K562 (cell line): ENCODE measurements at regions not wholly inside any gene's neighbourhood (a gene's known extent, or its start where the extent isn't known, plus 50 kb on each side); places are given as distances from the start of the nearest gene placed in this dataset.

Experiments used
- ATAC-seq: fragments of 200-7000 bp; cut with Tn5 transposase; 3 replicates; pipeline ENCODE4 v1.9.1; 2020; ENCODE audit warnings: moderate library complexity
- BruUV-seq: library from RNA; stranded (reverse); fragments of 400-500 nt; replicated peaks from 2 replicates; lab custom pipeline; 2021; lab: Mats Ljungman, UMichigan
- CTCF ChIA-PET: fragments of 300-600 bp; formaldehyde crosslinking; extraction: SDS; loops from one replicate; lab custom pipeline; 2021; ENCODE audit warnings: low intra/inter-chr PET ratio; lab: Yijun Ruan, JAX
- POLR2A ChIA-PET: fragments of 300-600, 350-650 bp; sonication (Branson Sonifier 250); formaldehyde crosslinking; extraction: SDS; loops from one replicate; lab custom pipeline; 2021; ENCODE audit warnings: antibody characterized with exemption, inconsistent platforms; lab: Yijun Ruan, JAX
- DNase-seq, 4 experiments: peaks; one replicate each; pipeline versions ENCODE4 v3.0.0 to v3.0.0-alpha.2; 2011 to 2018; ENCODE audit warnings: low spot score in 3 of 4, mixed read lengths in 3 of 4; ENCODE audit errors: extremely low read depth in 1 of 4
- FAIRE-seq: peaks from 2 replicates; lab custom pipeline; 2011; peaks lifted over from hg19 to GRCh38; lab: Jason Lieb, UNC
- H2AFZ ChIP-seq: 2 replicates; pipeline ENCODE4 v1.6.0; 2011; ENCODE audit warnings: low read depth, low read length, control low read depth, inconsistent platforms
- H3K27ac ChIP-seq: fragments of 200-600 bp; 3 replicates; pipeline ENCODE4 v1.8.0; 2011; ENCODE audit warnings: low read depth, mild to moderate bottlenecking, control low read depth, inconsistent platforms, low read length, moderate library complexity, mixed read lengths; ENCODE audit errors: extremely low read depth
- H3K27me3 ChIP-seq, 2 experiments: fragments of 300-600 bp in 1 of 2; 2 replicates in 1 of 2; 3 replicates in 1 of 2; pipeline versions ENCODE4 v1.6.0 to v1.8.0; 2011; ENCODE audit warnings: inconsistent platforms in 2 of 2, low read length in 2 of 2, mild to moderate bottlenecking in 1 of 2, mixed read lengths in 1 of 2, moderate library complexity in 1 of 2; ENCODE audit not compliant: control insufficient read depth in 2 of 2, insufficient read depth in 2 of 2
- H3K36me3 ChIP-seq: fragments of 300-600 bp; 3 replicates; pipeline ENCODE4 v1.8.0; 2011; ENCODE audit warnings: mild to moderate bottlenecking, low read length, inconsistent platforms; ENCODE audit not compliant: control insufficient read depth, insufficient read depth
- H3K4me1 ChIP-seq, 2 experiments: fragments of 200-600 bp in 1 of 2; replicated peaks in 1 of 2; 2 replicates in 1 of 2; 3 replicates in 1 of 2; pipeline versions ENCODE4 v1.5.1 to v1.8.0; 2011; ENCODE audit warnings: inconsistent platforms in 2 of 2, low read length in 2 of 2, mild to moderate bottlenecking in 1 of 2, mixed read lengths in 1 of 2, moderate library complexity in 1 of 2; ENCODE audit not compliant: control insufficient read depth in 2 of 2, insufficient read depth in 2 of 2
- H3K4me2 ChIP-seq: 2 replicates; pipeline ENCODE4 v1.6.1; 2011; ENCODE audit warnings: low read length, control low read depth, inconsistent platforms, mixed read lengths; ENCODE audit not compliant: insufficient read depth
- H3K4me3 ChIP-seq: fragments of 200-600 bp; sonication (generic), shearing (Covaris generic); 2 replicates; pipeline ENCODE4 v1.5.1; 2016; ENCODE audit warnings: control low read depth, inconsistent platforms
- H3K79me2 ChIP-seq: fragments of 200-600 bp; 3 replicates; pipeline ENCODE4 v1.8.0; 2011; ENCODE audit warnings: low read length, inconsistent platforms; ENCODE audit not compliant: control insufficient read depth, insufficient read depth
- H3K9ac ChIP-seq, 2 experiments: 2 replicates each; pipeline versions ENCODE4 v1.6.0 to v1.6.1; 2011; ENCODE audit warnings: low read depth in 2 of 2, low read length in 2 of 2, control low read depth in 1 of 2, inconsistent platforms in 1 of 2, mild to moderate bottlenecking in 1 of 2, mixed read lengths in 1 of 2; ENCODE audit not compliant: insufficient read depth in 1 of 2
- H3K9me1 ChIP-seq: one replicate; pipeline ENCODE4 v1.6.0; 2011; ENCODE audit warnings: inconsistent platforms, mild to moderate bottlenecking, low read length, moderate library complexity; ENCODE audit not compliant: control insufficient read depth, insufficient read depth
- H3K9me3 ChIP-seq: replicated peaks from 2 replicates; pipeline ENCODE4 v1.5.1; 2011; ENCODE audit warnings: low read depth, low read length, inconsistent platforms; ENCODE audit not compliant: control insufficient read depth, insufficient read depth
- H4K20me1 ChIP-seq: replicated peaks from 2 replicates; pipeline ENCODE4 v1.6.1; 2011; ENCODE audit warnings: low read length, inconsistent platforms, mixed read lengths; ENCODE audit not compliant: control insufficient read depth, insufficient read depth
- ATF1 ChIP-seq, 2 experiments: fragments of 450-650 bp in 1 of 2; IDR thresholded peaks; 2 replicates each; pipeline ENCODE4 v1.6.1; 2016; ENCODE audit warnings: missing compliant biosample characterization in 1 of 2, missing genetic modification characterization in 1 of 2
- CBX8 ChIP-seq: fragments of 200-600 bp; sonication (generic); IDR thresholded peaks from 2 replicates; pipeline ENCODE4 v1.6.1; 2012; ENCODE audit warnings: borderline replicate concordance, mixed run types, low read depth, mild to moderate bottlenecking, moderate library complexity, mixed read lengths, low read length, control low read depth, inconsistent platforms; ENCODE audit not compliant: poor library complexity, severe bottlenecking; ENCODE audit errors: extremely low read depth
- E2F3 ChIP-seq: fragments of 250-450 bp; sonication (Bioruptor Pico); IDR thresholded peaks from 2 replicates; pipeline ENCODE4 v1.4.0; 2020; ENCODE audit warnings: mild to moderate bottlenecking
- ETV6 ChIP-seq, 3 experiments: fragments of 150-350 bp in 1 of 3; sonication (generic) in 1 of 3; formaldehyde crosslinking in 1 of 3; IDR thresholded peaks; 2 replicates each; pipeline versions ENCODE4 v1.6.1 to v1.8.0; 2014 to 2022; ENCODE audit warnings: borderline replicate concordance in 2 of 3, low read depth in 2 of 3, antibody characterized with exemption in 1 of 3, low read length in 1 of 3, mild to moderate bottlenecking in 1 of 3, missing genetic modification reagents in 1 of 3
- MYBL2 ChIP-seq, 2 experiments: fragments of 450-650 bp in 1 of 2; sonication (generic) in 1 of 2; formaldehyde crosslinking in 1 of 2; IDR thresholded peaks; 2 replicates each; pipeline versions ENCODE4 v1.6.1 to v1.8.1; 2017 to 2022; ENCODE audit warnings: borderline replicate concordance in 1 of 2, inconsistent platforms in 1 of 2, low read depth in 1 of 2, mild to moderate bottlenecking in 1 of 2, missing genetic modification reagents in 1 of 2, moderate library complexity in 1 of 2
- POLR2B ChIP-seq: fragments of 450-650 bp; IDR thresholded peaks from 2 replicates; pipeline ENCODE4 v1.6.1; 2018; ENCODE audit warnings: low read depth; ENCODE audit not compliant: partially characterized antibody
- SP2 ChIP-seq: IDR thresholded peaks from 2 replicates; pipeline ENCODE4 v1.6.1; 2011; ENCODE audit warnings: mild to moderate bottlenecking, low read depth, low read length, moderate library complexity; ENCODE audit not compliant: poor library complexity, severe bottlenecking; ENCODE audit errors: extremely low read depth
- SRSF3 ChIP-seq: fragments of 200-400 bp; formaldehyde crosslinking; IDR thresholded peaks from 2 replicates; pipeline ENCODE4 v1.6.1; 2016; ENCODE audit warnings: mild to moderate bottlenecking, low read length, moderate library complexity; ENCODE audit not compliant: insufficient read depth
- ZBTB12 ChIP-seq: fragments of 250-450 bp; sonication (Bioruptor Pico); IDR thresholded peaks from 2 replicates; pipeline ENCODE4 v1.4.0; 2020
- ZNF24 ChIP-seq: fragments of 450-650 bp; IDR thresholded peaks from 2 replicates; pipeline ENCODE4 v1.6.1; 2016
- ZNF551 ChIP-seq: fragments of 250-450 bp; sonication (Bioruptor Pico); IDR thresholded peaks from 2 replicates; pipeline ENCODE4 v1.5.0; 2021; ENCODE audit warnings: mild to moderate bottlenecking, moderate library complexity
- WGBS: fragments of 100-300 bp; shearing (Covaris generic); methylation state at CpG from one replicate; pipeline ENCODE4 v1.1.6; 2016; ENCODE audit warnings: low coverage, mixed read lengths; ENCODE audit not compliant: insufficient coverage; ENCODE audit errors: missing lambda C conversion rate; 5-methylcytosine and 5-hydroxymethylcytosine counted together
- in situ Hi-C: fragments of 300-500 bp; cut with MboI; formaldehyde crosslinking; loops from 4 replicates; pipeline ENCODE4 v1.15.0; 2018; ENCODE audit warnings: inconsistent platforms, mixed read lengths
- intact Hi-C: fragments of 100-400 bp; cut with micrococcal nuclease; formaldehyde crosslinking; loops from 2 replicates; pipeline ENCODE4 v1.14.2; 2022
- TF ChIP-seq, protein P1 (sequence below): sonication (generic); formaldehyde crosslinking; IDR thresholded peaks from 2 replicates; pipeline ENCODE4 v1.8.1; 2023; ENCODE audit warnings: mild to moderate bottlenecking, missing genetic modification reagents

- WGBS = 11% methylated on average over 3 of the region's 5 CpGs
- Histone ChIP-seq H3K9ac (no peak overlapping the region), H3K27ac (no peak overlapping the region), H2AFZ (no peak overlapping the region), H3K9me3 (no peaks in the 10 kb centered on the region), H3K79me2 (no peaks in the 10 kb centered on the region), H3K4me3 (no peak overlapping the region), H3K9me1 (no peaks in the 10 kb centered on the region), H3K4me1 (no peaks in the 10 kb centered on the region), H4K20me1 (no peaks in the 10 kb centered on the region), H3K27me3 (peaks cover 0 to 4% of the 10 kb centered on the region in 2 experiments; a peak in 1 of 5 replicates), H3K4me2 (no peak overlapping the region), H3K36me3 (no peaks in the 10 kb centered on the region)
- intact Hi-C loops = no loop called here
- POLR2A ChIA-PET = no interaction called here
- in situ Hi-C loops = no loop called here
- no peak for DNase-seq
- no TSS peak for BruUV-seq
- ATAC-seq = no peak
- TF ChIP-seq, protein P1, sequence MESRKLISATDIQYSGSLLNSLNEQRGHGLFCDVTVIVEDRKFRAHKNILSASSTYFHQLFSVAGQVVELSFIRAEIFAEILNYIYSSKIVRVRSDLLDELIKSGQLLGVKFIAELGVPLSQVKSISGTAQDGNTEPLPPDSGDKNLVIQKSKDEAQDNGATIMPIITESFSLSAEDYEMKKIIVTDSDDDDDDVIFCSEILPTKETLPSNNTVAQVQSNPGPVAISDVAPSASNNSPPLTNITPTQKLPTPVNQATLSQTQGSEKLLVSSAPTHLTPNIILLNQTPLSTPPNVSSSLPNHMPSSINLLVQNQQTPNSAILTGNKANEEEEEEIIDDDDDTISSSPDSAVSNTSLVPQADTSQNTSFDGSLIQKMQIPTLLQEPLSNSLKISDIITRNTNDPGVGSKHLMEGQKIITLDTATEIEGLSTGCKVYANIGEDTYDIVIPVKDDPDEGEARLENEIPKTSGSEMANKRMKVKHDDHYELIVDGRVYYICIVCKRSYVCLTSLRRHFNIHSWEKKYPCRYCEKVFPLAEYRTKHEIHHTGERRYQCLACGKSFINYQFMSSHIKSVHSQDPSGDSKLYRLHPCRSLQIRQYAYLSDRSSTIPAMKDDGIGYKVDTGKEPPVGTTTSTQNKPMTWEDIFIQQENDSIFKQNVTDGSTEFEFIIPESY = no peak
- TF ChIP-seq MYBL2 (IDR thresholded peaks at IDR 0.05; ENCODE audit: low read depth) (no peak), MYBL2 (CRISPR knock-in tag; IDR thresholded peaks at IDR 0.05; ENCODE audit: borderline replicate concordance) (no peak), POLR2B (no peak), SRSF3 (no peak), ZNF551 (CRISPR knock-in tag) (no peak), CBX8 (no peak), E2F3 (no peak), ZBTB12 (CRISPR knock-in tag) (no peak), ATF1 (CRISPR knock-in tag; IDR thresholded peaks at IDR 0.05) (no peak), ATF1 (tag; IDR thresholded peaks at IDR 0.05) (no peak), ZNF24 (no peak), ETV6 (IDR thresholded peaks at IDR 0.05; ENCODE audit: borderline replicate concordance in 1 of 2, low read depth in 2 of 2, low read length in 1 of 2) (no peak), ETV6 (CRISPR knock-in tag; IDR thresholded peaks at IDR 0.05; ENCODE audit: borderline replicate concordance) (no peak), SP2 (no peak)
- FAIRE-seq = no peak
- CTCF ChIA-PET = no interaction called here
Observed at GRCh38 chr18:77380695-77381094, 131.0 kb downstream of the GALR1 start.
